Neuronal stem cell (in vitro differentiated cells): ENCODE measurements at regions not wholly inside any gene's neighbourhood (a gene's known extent, or its start where the extent isn't known, plus 50 kb on each side); places are given as distances from the start of the nearest gene placed in this dataset.

Experiments
- DNase-seq: peaks from one replicate; pipeline ENCODE4 v3.0.0-alpha.2; 2013; ENCODE audit warnings: low spot score
- H2AFZ ChIP-seq: one replicate; pipeline ENCODE4 v1.6.1; 2013; ENCODE audit warnings: mild to moderate bottlenecking, low read length, inconsistent platforms
- H2AK5ac ChIP-seq: 2 replicates; pipeline ENCODE4 v1.6.1; 2013; ENCODE audit warnings: low read depth, mild to moderate bottlenecking, inconsistent platforms, low read length, moderate library complexity, mixed read lengths
- H2BK120ac ChIP-seq: 2 replicates; pipeline ENCODE4 v1.6.1; 2013; ENCODE audit warnings: low read depth, mild to moderate bottlenecking, inconsistent platforms, low read length, moderate library complexity, mixed read lengths
- H2BK12ac ChIP-seq: one replicate; pipeline ENCODE4 v1.6.1; 2013; ENCODE audit warnings: low read length, inconsistent platforms
- H2BK15ac ChIP-seq: 2 replicates; pipeline ENCODE4 v1.6.1; 2013; ENCODE audit warnings: mild to moderate bottlenecking, low read length, inconsistent platforms, mixed read lengths
- H2BK5ac ChIP-seq: one replicate; pipeline ENCODE4 v1.6.1; 2013; ENCODE audit warnings: inconsistent platforms, mild to moderate bottlenecking, low read length, moderate library complexity
- H3K14ac ChIP-seq: one replicate; pipeline ENCODE4 v1.6.1; 2013; ENCODE audit warnings: low read length, inconsistent platforms
- H3K18ac ChIP-seq: 2 replicates; pipeline ENCODE4 v1.6.1; 2013; ENCODE audit warnings: low read length, inconsistent platforms
- H3K23ac ChIP-seq: 2 replicates; pipeline ENCODE4 v1.6.1; 2013; ENCODE audit warnings: low read depth, mild to moderate bottlenecking, mixed read lengths, low read length, inconsistent platforms; ENCODE audit not compliant: poor library complexity
- H3K27ac ChIP-seq: replicated peaks from 3 replicates; pipeline ENCODE4 v1.5.1; 2013; ENCODE audit warnings: low read length, inconsistent platforms
- H3K27me3 ChIP-seq, 3 experiments: 2 replicates each; pipeline ENCODE4 v1.6.1; 2013; ENCODE audit warnings: low read length in 3 of 3, mild to moderate bottlenecking in 2 of 3, inconsistent platforms in 1 of 3, low read depth in 1 of 3, mixed read lengths in 1 of 3, moderate library complexity in 1 of 3; ENCODE audit not compliant: control insufficient read depth in 3 of 3, insufficient read depth in 3 of 3
- H3K36me3 ChIP-seq, 2 donors: replicated peaks in 1 of 2; 2 replicates each; pipeline ENCODE4 v1.6.1; 2013; ENCODE audit warnings: low read length in 2 of 2; ENCODE audit not compliant: control insufficient read depth in 2 of 2, insufficient read depth in 2 of 2
- H3K4ac ChIP-seq: 2 replicates; pipeline ENCODE4 v1.6.1; 2013; ENCODE audit warnings: inconsistent platforms, mild to moderate bottlenecking, low read length, moderate library complexity
- H3K4me1 ChIP-seq, 2 donors: 1 replicate in 1 of 2; 2 replicates in 1 of 2; pipeline ENCODE4 v1.6.1; 2013; ENCODE audit warnings: low read length in 2 of 2, low read depth in 1 of 2; ENCODE audit not compliant: control insufficient read depth in 2 of 2, insufficient read depth in 1 of 2
- H3K4me2 ChIP-seq: one replicate; pipeline ENCODE4 v1.6.1; 2013; ENCODE audit warnings: mild to moderate bottlenecking, low read length, inconsistent platforms; ENCODE audit not compliant: insufficient read depth, poor library complexity, severe bottlenecking
- H3K4me3 ChIP-seq, 2 donors: 2 replicates each; pipeline ENCODE4 v1.5.1; 2013; ENCODE audit warnings: low read length in 2 of 2, mild to moderate bottlenecking in 2 of 2, inconsistent platforms in 1 of 2, moderate library complexity in 1 of 2
- H3K79me1 ChIP-seq: one replicate; pipeline ENCODE4 v1.6.1; 2013; ENCODE audit warnings: low read depth, mild to moderate bottlenecking, inconsistent platforms, low read length, moderate library complexity
- H3K9ac ChIP-seq: one replicate; pipeline ENCODE4 v1.6.1; 2013; ENCODE audit warnings: mild to moderate bottlenecking, low read depth, low read length, inconsistent platforms; ENCODE audit not compliant: poor library complexity
- H3K9me3 ChIP-seq, 2 donors: replicated peaks in 1 of 2; 2 replicates each; pipeline versions ENCODE3 to v1.6.1; 2013; ENCODE audit warnings: low read length in 2 of 2, mild to moderate bottlenecking in 2 of 2, inconsistent platforms in 1 of 2, low read depth in 1 of 2, mixed read lengths in 1 of 2, moderate library complexity in 1 of 2; ENCODE audit not compliant: control insufficient read depth in 2 of 2, insufficient read depth in 1 of 2
- H4K8ac ChIP-seq: one replicate; pipeline ENCODE4 v1.6.1; 2013; ENCODE audit warnings: low read depth, mild to moderate bottlenecking, inconsistent platforms, low read length, moderate library complexity
- H4K91ac ChIP-seq: one replicate; pipeline ENCODE4 v1.6.1; 2013; ENCODE audit warnings: low read length, low read depth, mild to moderate bottlenecking, inconsistent platforms; ENCODE audit not compliant: poor library complexity
- WGBS, 2 donors: extraction: QIAGEN DNeasy Blood & Tissue Kit; methylation state at CpG; one replicate each; pipeline ENCODE4 v1.1.7; 2013; ENCODE audit warnings: missing lambda C conversion rate in 2 of 2, mixed read lengths in 1 of 2; ENCODE audit not compliant: insufficient read length in 2 of 2, insufficient replicate concordance in 1 of 2; ENCODE audit errors: extremely low coverage in 2 of 2; 5-methylcytosine and 5-hydroxymethylcytosine counted together

GRCh38 chr1:239322369-239322768 lies 64.0 kb upstream of the CHRM3 start:
- no peak overlapping the region for H3K4me3 ChIP-seq
- no peak overlapping the region for H2BK120ac ChIP-seq
- H3K4ac ChIP-seq, result no peak overlapping the region
- no peak overlapping the region for H2AFZ ChIP-seq
- H2AK5ac ChIP-seq, result no peak overlapping the region
- H4K8ac ChIP-seq, result no peak overlapping the region
- no peaks in the 10 kb centered on the region for H3K27me3 ChIP-seq
- no peak overlapping the region for H3K18ac ChIP-seq
- H2BK15ac ChIP-seq, result no peak overlapping the region
- no peak overlapping the region for H3K9ac ChIP-seq
- no peak overlapping the region for H3K14ac ChIP-seq
- no peaks in the 10 kb centered on the region for H3K9me3 ChIP-seq
- H3K23ac ChIP-seq, result no peak overlapping the region
- WGBS, 2 donors, result 100% methylated on average over 1 of the region's 4 CpGs; no CpG with 5 or more reads in 1 of the 2 donors
- no peak overlapping the region for H2BK12ac ChIP-seq
- no peak for DNase-seq
- no peak overlapping the region for H3K4me2 ChIP-seq
- no peak overlapping the region for H3K27ac ChIP-seq
- H4K91ac ChIP-seq, result no peak overlapping the region
- H2BK5ac ChIP-seq, result no peak overlapping the region
- no peaks in the 10 kb centered on the region for H3K79me1 ChIP-seq
- H3K4me1 ChIP-seq, result no peaks in the 10 kb centered on the region
- H3K36me3 ChIP-seq, result no peaks in the 10 kb centered on the region

GRCh38 chr1:239321877-239322276 lies 64.5 kb upstream of the CHRM3 start:
- Histone ChIP-seq H4K91ac (no peak overlapping the region), H3K79me1 (no peaks in the 10 kb centered on the region), H3K4me1 (no peaks in the 10 kb centered on the region), H3K9ac (no peak overlapping the region), H3K9me3 (no peaks in the 10 kb centered on the region), H4K8ac (no peak overlapping the region), H3K27me3 (no peaks in the 10 kb centered on the region), H2BK120ac (no peak overlapping the region), H2BK15ac (no peak overlapping the region), H3K4me3 (no peak overlapping the region), H3K23ac (no peak overlapping the region), H2AK5ac (no peak overlapping the region), H3K4ac (no peak overlapping the region), H3K14ac (no peak overlapping the region), H3K4me2 (no peak overlapping the region), H3K27ac (no peak overlapping the region), H3K36me3 (no peaks in the 10 kb centered on the region), H2AFZ (no peak overlapping the region), H3K18ac (no peak overlapping the region), H2BK12ac (no peak overlapping the region), H2BK5ac (no peak overlapping the region)
- no peak for DNase-seq
- WGBS, 2 donors, result no CpG with 5 or more reads among the region's 1 CpG

DNA sequence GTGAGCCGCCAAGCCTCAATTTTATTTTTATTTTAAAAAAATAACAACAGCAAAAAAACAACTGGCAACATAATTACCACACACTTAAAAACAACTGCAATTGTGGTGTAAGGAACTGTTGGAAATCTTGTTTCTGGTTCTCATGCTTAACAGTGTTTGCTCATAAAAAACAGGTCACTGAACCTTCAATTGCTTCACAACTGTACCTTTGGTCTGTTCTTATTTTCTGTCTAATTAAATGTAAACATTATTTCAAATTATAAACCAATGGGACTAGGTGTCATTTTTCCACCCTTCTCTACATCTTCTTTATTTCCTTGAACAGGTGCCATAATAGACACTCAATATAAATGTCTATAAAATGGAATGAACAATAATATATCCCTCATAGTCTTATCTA lies 68.4 kb upstream of the CHRM3 start:
- no peak overlapping the region for H2BK12ac ChIP-seq
- H3K79me1 ChIP-seq, result no peaks in the 10 kb centered on the region
- DNase-seq, result no peak
- no peak overlapping the region for H2BK5ac ChIP-seq
- H4K8ac ChIP-seq, result no peak overlapping the region
- H3K9me3 ChIP-seq, result no peaks in the 10 kb centered on the region
- no peak overlapping the region for H3K23ac ChIP-seq
- H4K91ac ChIP-seq, result no peak overlapping the region
- no peaks in the 10 kb centered on the region for H3K27me3 ChIP-seq
- H3K14ac ChIP-seq, result no peak overlapping the region
- WGBS, 2 donors, result no CpG with 5 or more reads among the region's 1 CpG
- no peak overlapping the region for H2BK15ac ChIP-seq
- H3K27ac ChIP-seq, result no peak overlapping the region
- H3K9ac ChIP-seq, result no peak overlapping the region
- H3K4me3 ChIP-seq, result no peak overlapping the region
- no peak overlapping the region for H3K4me2 ChIP-seq
- no peak overlapping the region for H2AFZ ChIP-seq
- no peak overlapping the region for H3K4ac ChIP-seq
- no peak overlapping the region for H3K18ac ChIP-seq
- H3K4me1 ChIP-seq, result no peaks in the 10 kb centered on the region
- no peak overlapping the region for H2BK120ac ChIP-seq
- no peak overlapping the region for H2AK5ac ChIP-seq
- H3K36me3 ChIP-seq, result no peaks in the 10 kb centered on the region

DNA sequence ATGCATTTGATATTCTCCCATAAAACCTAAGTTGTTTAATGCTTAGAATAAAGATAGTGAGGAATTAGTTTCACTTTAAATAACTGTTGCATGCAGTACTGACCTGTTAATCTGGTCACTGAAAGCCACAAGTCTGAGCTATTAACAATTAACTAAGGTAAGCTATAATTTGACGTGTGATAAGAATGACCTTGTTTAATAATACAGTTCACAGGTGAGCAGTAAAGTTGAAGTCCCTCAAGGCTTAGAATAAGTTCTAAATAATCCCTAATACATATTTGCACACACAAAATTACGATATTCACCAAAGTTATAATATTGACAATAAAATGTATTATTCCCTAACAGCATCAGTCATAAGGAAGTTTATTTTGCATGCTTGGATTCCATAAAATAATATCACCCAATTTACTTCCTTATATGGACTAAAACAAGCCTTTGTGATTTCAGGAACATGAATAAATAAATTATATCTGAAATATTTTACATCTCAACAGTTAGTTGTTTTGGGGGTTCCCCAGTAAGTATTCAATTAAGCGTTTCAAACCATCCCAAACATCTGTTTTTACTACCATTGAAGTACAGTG lies 70.6 kb upstream of the CHRM3 start:
- Histone ChIP-seq H3K4ac (no peak overlapping the region), H3K27ac (no peak overlapping the region), H2BK120ac (no peak overlapping the region), H2BK15ac (no peak overlapping the region), H2BK5ac (no peak overlapping the region), H3K14ac (no peak overlapping the region), H4K91ac (no peak overlapping the region), H3K36me3 (no peaks in the 10 kb centered on the region), H2AK5ac (no peak overlapping the region), H3K4me3 (no peak overlapping the region), H3K27me3 (no peaks in the 10 kb centered on the region), H3K9me3 (no peaks in the 10 kb centered on the region), H3K18ac (no peak overlapping the region), H3K9ac (no peak overlapping the region), H2AFZ (no peak overlapping the region), H3K4me1 (no peaks in the 10 kb centered on the region), H2BK12ac (no peak overlapping the region), H3K23ac (no peak overlapping the region), H3K4me2 (no peak overlapping the region), H3K79me1 (no peaks in the 10 kb centered on the region), H4K8ac (no peak overlapping the region)
- no peak for DNase-seq
- WGBS, 2 donors, result no CpG with 5 or more reads among the region's 3 CpGs
